ENCODE measurements at regions not wholly inside any gene's neighbourhood (a gene's known extent, or its start where the extent isn't known, plus 50 kb on each side); places are given as distances from the start of the nearest gene placed in this dataset.

DNA sequence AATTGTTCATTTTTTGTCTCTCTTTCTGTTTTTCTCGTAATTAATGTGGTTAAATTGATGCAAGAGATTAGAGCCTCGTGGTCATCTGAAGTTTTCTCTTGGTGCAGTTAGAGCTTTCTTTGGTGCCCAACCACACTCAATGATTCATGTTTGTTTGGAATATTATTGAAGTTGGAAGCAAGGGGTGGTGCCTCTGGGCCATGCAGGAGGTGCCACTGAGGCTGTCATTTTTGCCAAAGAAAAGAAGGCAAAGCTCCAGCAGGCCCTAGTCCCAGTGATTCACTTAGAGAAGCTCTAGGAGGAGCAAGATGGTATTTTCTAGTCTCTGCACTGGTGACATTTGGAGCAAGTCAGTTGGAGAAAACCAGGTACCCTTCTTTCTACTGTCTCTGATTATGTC, 144.5 kb upstream of the RALGAPA2 start:
- TF ChIP-seq CTCF (IDR thresholded peaks at IDR 0.05; ENCODE audit: low read depth, low read length) = no peak
- TF ChIP-seq EZH2phosphoT487 (IDR thresholded peaks at IDR 0.05; ENCODE audit: low read depth) = no peak
